ENCODE measurements at regions not wholly inside any gene's neighbourhood (a gene's known extent, or its start where the extent isn't known, plus 50 kb on each side); places are given as distances from the start of the nearest gene placed in this dataset.

GRCh38 chr2:198809976-198810375, 647.8 kb downstream of the SATB2 start:
- DNase-seq (ENCODE audit: low read depth, low spot score), result no peak

GRCh38 chr2:198807131-198807530, 650.6 kb downstream of the SATB2 start:
- no peak for DNase-seq (ENCODE audit: low read depth, low spot score)

- DNase-seq (ENCODE audit: low read depth, low spot score), result no peak
Observed at GRCh38 chr2:198795419-198795818, 662.3 kb downstream of the SATB2 start.

GRCh38 chr2:198791623-198792022, 666.1 kb downstream of the SATB2 start:
- DNase-seq (ENCODE audit: low read depth, low spot score), result no peak

GRCh38 chr2:198788676-198789075, 669.1 kb downstream of the SATB2 start:
- DNase-seq (ENCODE audit: low read depth, low spot score), result no peak

GRCh38 chr2:198782734-198783133, 675.0 kb downstream of the SATB2 start:
- DNase-seq (ENCODE audit: low read depth, low spot score), result no peak

GRCh38 chr2:198776616-198777406, 680.9 kb downstream of the SATB2 start:
- no peak for DNase-seq (ENCODE audit: low read depth, low spot score)

GRCh38 chr2:198775737-198776136, 682.0 kb downstream of the SATB2 start:
- DNase-seq (ENCODE audit: low read depth, low spot score), result no peak

- no peak for DNase-seq (ENCODE audit: low read depth, low spot score)
Observed at GRCh38 chr2:198774576-198774975, 683.2 kb downstream of the SATB2 start.

- DNase-seq (ENCODE audit: low read depth, low spot score), result no peak
Observed at GRCh38 chr2:198767694-198768093, 690.0 kb downstream of the SATB2 start.

- no peak for DNase-seq (ENCODE audit: low read depth, low spot score)
Observed at GRCh38 chr2:198763793-198764192, 693.9 kb downstream of the SATB2 start.

- no peak for DNase-seq (ENCODE audit: low read depth, low spot score)
Observed at GRCh38 chr2:198762441-198762840, 695.3 kb downstream of the SATB2 start.

- DNase-seq (ENCODE audit: low read depth, low spot score), result no peak
Observed at GRCh38 chr2:198757069-198757468, 700.7 kb downstream of the SATB2 start.

GRCh38 chr2:198756166-198756565, 701.6 kb downstream of the SATB2 start:
- DNase-seq (ENCODE audit: low read depth, low spot score), result no peak

GRCh38 chr2:198753101-198753500, 704.6 kb downstream of the SATB2 start:
- no peak for DNase-seq (ENCODE audit: low read depth, low spot score)

- DNase-seq (ENCODE audit: low read depth, low spot score), result no peak
Observed at GRCh38 chr2:198749364-198749763, 708.4 kb downstream of the SATB2 start.

GRCh38 chr2:198731842-198732399, 725.8 kb downstream of the SATB2 start:
- no peak for DNase-seq (ENCODE audit: low read depth, low spot score)

GRCh38 chr2:198720266-198720665, 737.5 kb downstream of the SATB2 start:
- no peak for DNase-seq (ENCODE audit: low read depth, low spot score)

- no peak for DNase-seq (ENCODE audit: low read depth, low spot score)
Observed at GRCh38 chr2:198717451-198717850, 740.3 kb downstream of the SATB2 start.

- DNase-seq (ENCODE audit: low read depth, low spot score), result no peak
Observed at GRCh38 chr2:198715302-198715835, 742.4 kb downstream of the SATB2 start.

- DNase-seq (ENCODE audit: low read depth, low spot score), result no peak
Observed at GRCh38 chr2:198712485-198712884, 745.3 kb downstream of the SATB2 start.

- DNase-seq (ENCODE audit: low read depth, low spot score), result no peak
Observed at GRCh38 chr2:198711484-198711883, 746.3 kb downstream of the SATB2 start.

GRCh38 chr2:198710562-198710961, 747.2 kb downstream of the SATB2 start:
- DNase-seq (ENCODE audit: low read depth, low spot score), result no peak
